ENCODE measurements at regions not wholly inside any gene's neighbourhood (a gene's known extent, or its start where the extent isn't known, plus 50 kb on each side); places are given as distances from the start of the nearest gene placed in this dataset.

DNA sequence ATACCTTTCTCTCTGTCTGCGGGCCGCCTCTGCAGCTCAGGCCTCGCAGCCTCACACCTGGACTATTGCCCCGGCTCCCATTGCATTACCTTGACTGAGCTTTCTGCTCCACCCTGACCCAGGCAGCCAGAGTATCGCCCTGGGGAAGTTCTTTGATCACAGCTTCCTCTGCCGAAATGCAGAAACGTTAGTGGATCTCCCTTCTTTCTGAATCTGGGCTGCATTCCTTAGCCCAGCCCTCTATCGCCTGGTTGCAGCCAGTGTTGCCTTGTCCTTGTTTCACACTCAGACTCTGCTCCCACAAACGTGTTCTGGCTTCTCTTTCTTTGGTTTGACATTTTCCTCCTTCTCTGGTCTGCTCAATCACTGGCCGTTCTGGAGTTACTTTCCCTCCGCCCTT lies 195.7 kb downstream of the ADAMTS15 start:
- intact Hi-C loops (cut with DNase I), result no loop called here
- no peaks in the 10 kb centered on the region for H3K36me3 ChIP-seq
- WGBS, 3 donors, result 46 to 57% (median 50%) methylated on average over 11 of the region's 11 CpGs
- H3K4me1 ChIP-seq (ENCODE audit: insufficient read depth), result peaks cover 11% of the 10 kb centered on the region
- no peak overlapping the region for H3K4me3 ChIP-seq
- TF ChIP-seq EP300 (IDR thresholded peaks at IDR 0.05) (no peak), POLR2A (IDR thresholded peaks at IDR 0.05) (no peak)
- TF ChIP-seq, protein P1, sequence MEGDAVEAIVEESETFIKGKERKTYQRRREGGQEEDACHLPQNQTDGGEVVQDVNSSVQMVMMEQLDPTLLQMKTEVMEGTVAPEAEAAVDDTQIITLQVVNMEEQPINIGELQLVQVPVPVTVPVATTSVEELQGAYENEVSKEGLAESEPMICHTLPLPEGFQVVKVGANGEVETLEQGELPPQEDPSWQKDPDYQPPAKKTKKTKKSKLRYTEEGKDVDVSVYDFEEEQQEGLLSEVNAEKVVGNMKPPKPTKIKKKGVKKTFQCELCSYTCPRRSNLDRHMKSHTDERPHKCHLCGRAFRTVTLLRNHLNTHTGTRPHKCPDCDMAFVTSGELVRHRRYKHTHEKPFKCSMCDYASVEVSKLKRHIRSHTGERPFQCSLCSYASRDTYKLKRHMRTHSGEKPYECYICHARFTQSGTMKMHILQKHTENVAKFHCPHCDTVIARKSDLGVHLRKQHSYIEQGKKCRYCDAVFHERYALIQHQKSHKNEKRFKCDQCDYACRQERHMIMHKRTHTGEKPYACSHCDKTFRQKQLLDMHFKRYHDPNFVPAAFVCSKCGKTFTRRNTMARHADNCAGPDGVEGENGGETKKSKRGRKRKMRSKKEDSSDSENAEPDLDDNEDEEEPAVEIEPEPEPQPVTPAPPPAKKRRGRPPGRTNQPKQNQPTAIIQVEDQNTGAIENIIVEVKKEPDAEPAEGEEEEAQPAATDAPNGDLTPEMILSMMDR (IDR thresholded peaks at IDR 0.05), result no peak
- DNase-seq, result no peak
- no peaks in the 10 kb centered on the region for H3K27me3 ChIP-seq
- no peak overlapping the region for H3K27ac ChIP-seq
- no peaks in the 10 kb centered on the region for H3K9me3 ChIP-seq

DNA sequence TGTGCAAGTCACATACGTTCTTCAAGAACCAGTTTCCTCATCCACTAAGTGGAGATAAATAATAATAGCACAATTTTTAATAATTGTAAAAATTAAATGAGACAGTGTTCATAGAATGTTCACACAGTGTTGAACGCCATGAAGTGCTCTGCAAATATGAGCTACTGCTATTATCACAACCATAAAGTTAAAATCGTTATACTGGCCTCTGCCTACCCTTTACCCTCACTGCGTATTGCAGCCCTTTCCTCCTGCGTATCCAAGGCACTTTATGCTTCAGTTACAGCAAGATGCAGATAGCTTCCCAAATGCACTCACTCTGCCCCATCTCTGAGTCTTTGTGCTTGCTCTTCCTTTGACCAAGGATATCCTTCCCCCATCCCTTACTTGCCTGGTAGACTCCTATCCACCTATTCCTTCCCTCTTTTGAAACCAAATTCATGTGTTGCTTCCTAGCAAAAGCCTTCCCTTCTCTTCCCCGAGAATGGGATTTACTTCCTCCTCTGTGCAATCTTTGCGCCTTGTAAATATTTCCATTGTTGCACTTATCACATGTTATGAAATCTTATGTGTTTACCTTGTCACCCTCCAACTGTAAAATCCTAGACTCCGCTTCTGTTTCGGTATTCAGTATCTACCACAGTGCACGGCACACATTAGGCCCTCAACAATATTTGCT lies 196.9 kb downstream of the ADAMTS15 start:
- TF ChIP-seq, protein P1 (IDR thresholded peaks at IDR 0.05), result no peak
- TF ChIP-seq EP300 (IDR thresholded peaks at IDR 0.05), result no peak
- no peak for TF ChIP-seq POLR2A (IDR thresholded peaks at IDR 0.05)
- Histone ChIP-seq H3K9me3 (no peaks in the 10 kb centered on the region), H3K4me1 (ENCODE audit: insufficient read depth) (peaks cover 11% of the 10 kb centered on the region), H3K27me3 (no peaks in the 10 kb centered on the region), H3K27ac (no peak overlapping the region), H3K36me3 (no peaks in the 10 kb centered on the region), H3K4me3 (no peak overlapping the region)
- DNase-seq, result no peak
- 89 to 93% (median 92%) methylated on average over 10 of the region's 10 CpGs for WGBS, 3 donors
- intact Hi-C loops (cut with DNase I), result no loop called here

DNA sequence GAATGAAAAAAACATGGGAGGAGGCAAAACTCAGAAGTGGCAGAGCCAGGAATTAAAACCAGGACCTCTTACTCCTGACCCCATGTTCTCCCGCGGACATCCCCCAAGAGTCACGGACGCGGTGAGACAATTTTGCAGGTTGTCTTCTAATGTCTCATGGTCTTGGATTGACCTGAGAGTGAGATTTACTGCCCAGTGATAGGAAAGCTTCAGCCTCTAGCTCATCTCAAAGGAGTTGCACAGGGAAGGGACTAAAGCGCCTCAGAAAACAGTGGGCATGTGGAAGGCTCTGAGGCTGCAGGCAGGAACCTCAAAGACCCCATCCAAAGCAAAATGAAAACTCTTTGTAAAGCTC lies 197.4 kb downstream of the ADAMTS15 start:
- H3K27me3 ChIP-seq, result no peaks in the 10 kb centered on the region
- no peak overlapping the region for H3K4me3 ChIP-seq
- H3K27ac ChIP-seq, result no peak overlapping the region
- intact Hi-C loops (cut with DNase I), result no loop called here
- H3K36me3 ChIP-seq, result no peaks in the 10 kb centered on the region
- WGBS, 3 donors, result 92 to 94% (median 92%) methylated on average over 6 of the region's 6 CpGs
- TF ChIP-seq POLR2A (IDR thresholded peaks at IDR 0.05), result no peak
- TF ChIP-seq EP300 (IDR thresholded peaks at IDR 0.05), result no peak
- TF ChIP-seq, protein P1 (IDR thresholded peaks at IDR 0.05), result no peak
- peaks cover 11% of the 10 kb centered on the region for H3K4me1 ChIP-seq (ENCODE audit: insufficient read depth)
- DNase-seq, result no peak
- no peaks in the 10 kb centered on the region for H3K9me3 ChIP-seq

DNA sequence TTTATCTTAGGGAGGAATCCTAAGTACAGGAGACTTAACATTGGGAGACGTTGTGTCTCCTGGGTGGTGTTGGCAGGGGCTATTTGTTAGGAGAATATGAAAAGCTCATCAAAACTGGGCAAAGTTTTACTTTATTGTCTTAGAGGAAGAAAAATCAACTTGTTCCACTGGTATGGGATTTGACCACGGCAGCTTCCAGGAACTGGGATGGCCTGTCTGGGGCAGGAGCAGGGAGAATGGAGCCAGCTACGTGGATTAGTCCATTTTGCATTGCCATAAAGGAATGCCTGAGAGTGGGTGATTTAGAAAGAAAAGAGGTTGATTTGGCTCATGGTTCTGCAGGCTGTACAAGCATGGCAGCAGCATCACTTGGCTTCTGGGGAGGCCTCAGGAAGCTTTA lies 198.4 kb downstream of the ADAMTS15 start:
- intact Hi-C loops (cut with DNase I), result no loop called here
- Histone ChIP-seq H3K27ac (no peak overlapping the region), H3K27me3 (no peaks in the 10 kb centered on the region), H3K4me1 (ENCODE audit: insufficient read depth) (peaks cover 11% of the 10 kb centered on the region), H3K9me3 (no peaks in the 10 kb centered on the region), H3K36me3 (no peaks in the 10 kb centered on the region), H3K4me3 (no peak overlapping the region)
- no peak for DNase-seq
- WGBS, 3 donors, result 13 to 16% (median 14%) methylated on average over 3 of the region's 3 CpGs
- TF ChIP-seq EP300 (IDR thresholded peaks at IDR 0.05) (no peak), POLR2A (IDR thresholded peaks at IDR 0.05) (no peak)
- TF ChIP-seq, protein P1 (IDR thresholded peaks at IDR 0.05), result no peak

Data from ovary (tissue), 7 donors.